ENCODE measurements at regions not wholly inside any gene's neighbourhood (a gene's known extent, or its start where the extent isn't known, plus 50 kb on each side); places are given as distances from the start of the nearest gene placed in this dataset.
"Not testable (repeated sequence)": the region's sequence is repeated elsewhere in the genome, so short reads cannot be mapped to it uniquely, and the experiment has no call there.

GRCh38 chr1:78715181-78715661 is 65.6 kb downstream of the IFI44 start:
- DNase-seq (ENCODE audit: low spot score) = no peak

GRCh38 chr1:78716186-78716585 is 66.6 kb downstream of the IFI44 start:
- no peak for DNase-seq (ENCODE audit: low spot score)

GRCh38 chr1:78718566-78718965 is 68.9 kb downstream of the IFI44 start:
- no peak for DNase-seq (ENCODE audit: low spot score)

GRCh38 chr1:78721136-78721535 is 71.5 kb downstream of the IFI44 start:
- DNase-seq (ENCODE audit: low spot score) = no peak

- no peak for DNase-seq (ENCODE audit: low spot score)
Observed at GRCh38 chr1:78722105-78722504, 72.5 kb downstream of the IFI44 start.

- no peak for DNase-seq (ENCODE audit: low spot score)
Observed at GRCh38 chr1:78722521-78722920, 72.9 kb downstream of the IFI44 start.

GRCh38 chr1:78722947-78723346 is 73.3 kb downstream of the IFI44 start:
- no peak for DNase-seq (ENCODE audit: low spot score)

- DNase-seq (ENCODE audit: low spot score) = no peak
Observed at GRCh38 chr1:78726686-78727085, 77.1 kb downstream of the IFI44 start.

GRCh38 chr1:78728359-78728758 is 78.7 kb downstream of the IFI44 start:
- no peak for DNase-seq (ENCODE audit: low spot score)

- no peak for DNase-seq (ENCODE audit: low spot score)
Observed at GRCh38 chr1:78730054-78730453, 80.4 kb downstream of the IFI44 start.

- DNase-seq (ENCODE audit: low spot score) = no peak
Observed at GRCh38 chr1:78731674-78732073, 82.0 kb downstream of the IFI44 start.

- DNase-seq (ENCODE audit: low spot score) = no peak
Observed at GRCh38 chr1:78737241-78737640, 87.6 kb downstream of the IFI44 start.

GRCh38 chr1:78743626-78744025 is 94.0 kb downstream of the IFI44 start:
- no peak for DNase-seq (ENCODE audit: low spot score)

- no peak for DNase-seq (ENCODE audit: low spot score)
Observed at GRCh38 chr1:78745111-78745510, 95.5 kb downstream of the IFI44 start.

- DNase-seq (ENCODE audit: low spot score) = not testable (repeated sequence)
Observed at GRCh38 chr1:78753679-78754078, 104.0 kb downstream of the IFI44 start.

- no peak for DNase-seq (ENCODE audit: low spot score)
Observed at GRCh38 chr1:78755986-78756385, 106.4 kb downstream of the IFI44 start.

GRCh38 chr1:78758506-78758905 is 108.9 kb downstream of the IFI44 start:
- no peak for DNase-seq (ENCODE audit: low spot score)

GRCh38 chr1:78759881-78760280 is 110.2 kb downstream of the IFI44 start:
- DNase-seq (ENCODE audit: low spot score) = no peak

- DNase-seq (ENCODE audit: low spot score) = no peak
Observed at GRCh38 chr1:78760858-78761257, 111.2 kb downstream of the IFI44 start.

GRCh38 chr1:78762113-78762512 is 112.5 kb downstream of the IFI44 start:
- DNase-seq (ENCODE audit: low spot score) = no peak

GRCh38 chr1:78765489-78765888 is 115.9 kb downstream of the IFI44 start:
- no peak for DNase-seq (ENCODE audit: low spot score)

- DNase-seq (ENCODE audit: low spot score) = no peak
Observed at GRCh38 chr1:78779831-78780230, 130.2 kb downstream of the IFI44 start.

GRCh38 chr1:78787544-78787943 is 137.9 kb downstream of the IFI44 start:
- DNase-seq (ENCODE audit: low spot score) = no peak

- DNase-seq (ENCODE audit: low spot score) = no peak
Observed at GRCh38 chr1:78790174-78790573, 140.5 kb downstream of the IFI44 start.

GRCh38 chr1:78792756-78793155 is 143.1 kb downstream of the IFI44 start:
- DNase-seq (ENCODE audit: low spot score) = no peak

Measured in activated CD4-positive, alpha-beta T cell treated with anti-CD3 and anti-CD28 coated beads, Interleukin-2, Interleukin-4, amounts not matched to agents 100 ng/mL and 50 ng/mL, durations not matched to agents 16 hours and 8 hours (primary cell).